Gastroesophageal sphincter (tissue), 4 donors: ENCODE measurements at regions not wholly inside any gene's neighbourhood (a gene's known extent, or its start where the extent isn't known, plus 50 kb on each side); places are given as distances from the start of the nearest gene placed in this dataset.

ENCODE experiments used
- ATAC-seq: fragments of 150-250 bp; one replicate; pipeline ENCODE4 v1.9.1; 2016; ENCODE audit warnings: mild to moderate bottlenecking, moderate library complexity
- H3K27ac ChIP-seq, 4 donors: fragments of 200-600 bp; sonication (generic) in 3 of 4; 1 replicate in 3 of 4; 2 replicates in 1 of 4; pipeline ENCODE4 v1.5.1; 2016 to 2019
- H3K27me3 ChIP-seq: fragments of 200-600 bp; sonication (generic); one replicate; pipeline ENCODE4 v1.5.1; 2019
- H3K36me3 ChIP-seq, 2 donors: fragments of 200-600 bp; sonication (generic); one replicate each; pipeline ENCODE4 v1.5.1; 2019; ENCODE audit warnings: control low read depth in 1 of 2
- H3K4me1 ChIP-seq, 3 donors: fragments of 200-600 bp; sonication (generic); 1 replicate in 2 of 3; 2 replicates in 1 of 3; pipeline ENCODE4 v1.5.1; 2016 to 2019; ENCODE audit warnings: control low read depth in 2 of 3
- H3K4me3 ChIP-seq, 2 donors: fragments of 200-600 bp; sonication (generic); one replicate each; pipeline ENCODE4 v1.5.1; 2019; ENCODE audit warnings: mild to moderate bottlenecking in 1 of 2, moderate library complexity in 1 of 2
- H3K9me3 ChIP-seq, 3 donors: fragments of 200-600 bp; sonication (generic); one replicate each; pipeline ENCODE4 v1.5.1; 2017 to 2019; ENCODE audit warnings: control low read depth in 2 of 3
- EP300 ChIP-seq: sonication (generic); formaldehyde crosslinking; IDR thresholded peaks from one replicate; pipeline ENCODE4 v1.6.1; 2017; ENCODE audit warnings: antibody characterized with exemption, mild to moderate bottlenecking
- POLR2A ChIP-seq, 2 donors: fragments of 450-650 bp; IDR thresholded peaks; one replicate each; pipeline ENCODE4 v1.6.1; 2017; ENCODE audit warnings: antibody characterized with exemption in 2 of 2, mild to moderate bottlenecking in 2 of 2, moderate library complexity in 1 of 2
- POLR2AphosphoS5 ChIP-seq: sonication (generic); formaldehyde crosslinking; IDR thresholded peaks from one replicate; pipeline ENCODE4 v1.6.1; 2017; ENCODE audit warnings: antibody characterized with exemption
- WGBS, 2 donors: methylation state at CpG; one replicate each; pipeline ENCODE4 v1.1.5; 2018; ENCODE audit warnings: low coverage in 1 of 2; 5-methylcytosine and 5-hydroxymethylcytosine counted together
- TF ChIP-seq, protein P1 (sequence below), 4 experiments: fragments of 200-600 bp in 2 of 4; fragments of 450-650 bp in 2 of 4; sonication (generic) in 1 of 4; IDR thresholded peaks; one replicate each; pipeline ENCODE4 v1.5.1; 2017 to 2019; ENCODE audit warnings: antibody characterized with exemption in 4 of 4, mild to moderate bottlenecking in 2 of 4, moderate library complexity in 2 of 4

DNA sequence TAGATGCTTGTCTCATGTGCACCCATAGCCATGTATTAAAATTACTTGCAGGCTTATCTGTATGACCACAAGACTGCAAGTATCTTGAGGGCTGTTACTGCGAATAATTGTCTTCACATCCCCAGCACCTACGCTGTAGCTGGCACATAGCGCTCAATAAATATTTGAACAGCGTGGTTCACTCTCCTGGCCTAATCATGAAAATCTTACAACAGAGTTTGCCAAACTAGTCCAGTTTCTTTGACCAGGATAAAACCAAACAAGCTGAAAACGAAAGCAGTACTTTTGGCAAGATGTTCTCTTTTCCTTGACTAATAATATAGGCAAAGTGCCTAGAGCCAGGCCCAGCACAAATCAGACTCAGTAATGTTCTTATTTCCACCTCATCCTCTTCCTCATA, 106.7 kb downstream of the RPS29 start:
- peaks cover 0 to 6% (median 0%) of the 10 kb centered on the region in 3 donors for H3K9me3 ChIP-seq
- no peaks in the 10 kb centered on the region for H3K27me3 ChIP-seq
- ATAC-seq = no peak
- no peaks in the 10 kb centered on the region for H3K36me3 ChIP-seq
- WGBS, 2 donors = 18 to 57% methylated on average over 1 to 5 of the region's 5 CpGs
- no peaks in the 10 kb centered on the region for H3K4me1 ChIP-seq
- H3K27ac ChIP-seq = no peak overlapping the region
- no peak overlapping the region for H3K4me3 ChIP-seq
- no peak for TF ChIP-seq POLR2AphosphoS5
- TF ChIP-seq EP300 = no peak
- TF ChIP-seq, protein P1, sequence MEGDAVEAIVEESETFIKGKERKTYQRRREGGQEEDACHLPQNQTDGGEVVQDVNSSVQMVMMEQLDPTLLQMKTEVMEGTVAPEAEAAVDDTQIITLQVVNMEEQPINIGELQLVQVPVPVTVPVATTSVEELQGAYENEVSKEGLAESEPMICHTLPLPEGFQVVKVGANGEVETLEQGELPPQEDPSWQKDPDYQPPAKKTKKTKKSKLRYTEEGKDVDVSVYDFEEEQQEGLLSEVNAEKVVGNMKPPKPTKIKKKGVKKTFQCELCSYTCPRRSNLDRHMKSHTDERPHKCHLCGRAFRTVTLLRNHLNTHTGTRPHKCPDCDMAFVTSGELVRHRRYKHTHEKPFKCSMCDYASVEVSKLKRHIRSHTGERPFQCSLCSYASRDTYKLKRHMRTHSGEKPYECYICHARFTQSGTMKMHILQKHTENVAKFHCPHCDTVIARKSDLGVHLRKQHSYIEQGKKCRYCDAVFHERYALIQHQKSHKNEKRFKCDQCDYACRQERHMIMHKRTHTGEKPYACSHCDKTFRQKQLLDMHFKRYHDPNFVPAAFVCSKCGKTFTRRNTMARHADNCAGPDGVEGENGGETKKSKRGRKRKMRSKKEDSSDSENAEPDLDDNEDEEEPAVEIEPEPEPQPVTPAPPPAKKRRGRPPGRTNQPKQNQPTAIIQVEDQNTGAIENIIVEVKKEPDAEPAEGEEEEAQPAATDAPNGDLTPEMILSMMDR (IDR thresholded peaks at IDR 0.05) = no peak
- TF ChIP-seq POLR2A (IDR thresholded peaks at IDR 0.05) = no peak

DNA sequence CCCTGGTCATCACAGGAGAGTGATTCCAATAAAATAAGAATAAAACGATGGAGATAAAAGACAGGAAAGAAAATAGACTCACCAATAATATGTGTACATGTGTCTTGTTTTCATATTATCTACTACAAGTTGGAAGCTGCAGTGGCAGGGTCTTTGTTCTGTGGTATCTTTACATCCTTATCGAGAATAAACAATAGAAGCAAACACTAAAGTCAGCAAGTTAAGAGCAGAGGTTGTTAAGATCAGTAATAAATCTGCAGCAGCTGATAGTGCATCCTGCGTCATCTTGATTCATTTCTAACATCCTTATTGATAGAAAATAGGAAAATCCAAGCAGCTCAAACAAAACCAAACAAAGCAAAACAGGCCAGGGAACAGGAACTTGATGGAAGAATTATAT, 107.4 kb downstream of the RPS29 start:
- ATAC-seq = no peak
- WGBS, 2 donors = 70 to 80% methylated on average over 3 of the region's 3 CpGs
- TF ChIP-seq, protein P1 (IDR thresholded peaks at IDR 0.05) = no peak
- TF ChIP-seq POLR2AphosphoS5 (no peak), EP300 (no peak), POLR2A (IDR thresholded peaks at IDR 0.05) (no peak)

DNA sequence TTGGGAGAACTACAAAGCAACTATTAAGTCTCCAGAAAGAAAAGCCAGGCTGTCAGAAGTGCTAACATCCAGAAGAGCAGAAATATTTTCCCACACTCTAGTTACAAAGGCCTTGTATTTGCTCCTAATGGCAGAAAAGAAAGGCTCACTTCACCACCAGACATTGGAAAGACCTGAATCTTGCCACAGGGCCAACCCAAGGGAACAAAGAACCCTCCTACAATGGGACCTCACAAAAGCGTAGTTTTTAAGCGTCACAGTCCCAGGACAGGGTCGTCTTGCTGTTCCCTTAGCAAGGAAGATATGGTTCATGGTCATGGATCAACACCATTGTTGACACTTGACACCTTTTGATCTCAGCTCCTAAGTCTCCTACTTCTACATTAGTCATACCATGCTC, 119.1 kb downstream of the RPS29 start:
- H3K9me3 ChIP-seq = no peaks in the 10 kb centered on the region
- no peak overlapping the region for H3K27ac ChIP-seq
- H3K27me3 ChIP-seq = no peaks in the 10 kb centered on the region
- H3K4me3 ChIP-seq = no peak overlapping the region
- ATAC-seq = no peak
- peaks cover 0 to 6% (median 0%) of the 10 kb centered on the region in 3 donors for H3K4me1 ChIP-seq
- WGBS, 2 donors = 90 to 92% methylated on average over 3 of the region's 3 CpGs
- TF ChIP-seq POLR2AphosphoS5 (no peak), EP300 (no peak), POLR2A (IDR thresholded peaks at IDR 0.05) (no peak)
- TF ChIP-seq, protein P1 (IDR thresholded peaks at IDR 0.05) = no peak
- no peaks in the 10 kb centered on the region for H3K36me3 ChIP-seq

More for the DNA sequence above, 107.4 kb downstream of the RPS29 start:
- Histone ChIP-seq H3K27ac (no peak overlapping the region), H3K27me3 (no peaks in the 10 kb centered on the region), H3K9me3 (peaks cover 0 to 6% (median 0%) of the 10 kb centered on the region in 3 donors), H3K4me1 (no peaks in the 10 kb centered on the region), H3K36me3 (no peaks in the 10 kb centered on the region), H3K4me3 (no peak overlapping the region)

DNA sequence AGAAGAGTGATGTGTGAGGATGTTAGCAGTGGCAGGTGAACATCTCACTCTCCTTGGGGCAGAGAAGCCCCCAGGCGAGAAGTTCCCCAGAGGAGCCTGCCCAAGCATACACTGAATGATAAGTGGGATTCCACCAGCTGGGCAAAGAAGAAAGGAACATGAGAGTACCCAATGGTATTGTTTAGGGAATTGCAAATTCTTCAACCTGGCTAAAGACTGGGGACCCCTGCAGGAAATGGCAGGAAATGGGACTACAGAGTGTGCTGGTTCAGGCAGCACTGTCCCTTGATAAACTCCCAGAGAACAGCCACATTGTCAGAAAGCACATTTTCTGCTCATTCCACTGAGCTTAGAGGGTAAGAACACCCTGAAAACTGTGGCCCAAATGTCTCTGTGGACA, 121.3 kb downstream of the RPS29 start:
- no peak for TF ChIP-seq POLR2AphosphoS5
- TF ChIP-seq, protein P1 (IDR thresholded peaks at IDR 0.05) = no peak
- no peak for TF ChIP-seq EP300
- Histone ChIP-seq H3K9me3 (no peaks in the 10 kb centered on the region), H3K27ac (no peak overlapping the region), H3K36me3 (no peaks in the 10 kb centered on the region), H3K27me3 (no peaks in the 10 kb centered on the region), H3K4me3 (no peak overlapping the region), H3K4me1 (peaks cover 0 to 6% (median 0%) of the 10 kb centered on the region in 3 donors)
- WGBS, 2 donors = 100% methylated on average over 1 of the region's 1 CpG; no CpG with 5 or more reads in 1 of the 2 donors
- ATAC-seq = no peak

DNA sequence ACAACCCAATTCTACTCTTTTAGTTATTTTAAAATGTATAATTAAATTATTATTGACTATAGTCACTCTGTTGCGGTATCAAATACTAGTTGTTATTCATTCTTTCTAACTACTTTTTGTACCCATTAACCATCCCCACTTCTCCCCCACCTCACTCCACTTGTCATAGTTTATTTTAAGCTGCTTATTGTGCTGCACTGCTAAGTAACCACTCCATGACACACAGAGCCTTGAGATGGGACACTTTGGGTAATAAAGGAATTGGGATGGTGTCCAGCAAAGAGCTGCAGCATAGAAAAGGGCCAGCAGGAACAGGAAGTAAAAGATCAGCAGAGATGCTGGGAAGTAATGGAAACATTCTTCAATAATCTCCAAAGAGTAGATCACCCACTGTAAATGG, 123.0 kb downstream of the RPS29 start:
- no peaks in the 10 kb centered on the region for H3K27me3 ChIP-seq
- TF ChIP-seq, protein P1 (IDR thresholded peaks at IDR 0.05) = no peak
- TF ChIP-seq POLR2AphosphoS5 = no peak
- no peak for TF ChIP-seq EP300
- no peak for TF ChIP-seq POLR2A (IDR thresholded peaks at IDR 0.05)
- ATAC-seq = no peak
- no peaks in the 10 kb centered on the region for H3K36me3 ChIP-seq
- H3K4me1 ChIP-seq = peaks cover 0 to 6% (median 0%) of the 10 kb centered on the region in 3 donors
- H3K9me3 ChIP-seq = no peaks in the 10 kb centered on the region
- 100% methylated on average over 1 of the region's 1 CpG for WGBS, 2 donors
- H3K27ac ChIP-seq = no peak overlapping the region
- H3K4me3 ChIP-seq = no peak overlapping the region
